Kidney (tissue), 13 donors: ENCODE measurements at regions not wholly inside any gene's neighbourhood (a gene's known extent, or its start where the extent isn't known, plus 50 kb on each side); places are given as distances from the start of the nearest gene placed in this dataset.

Experiments
- DNase-seq, 5 donors: peaks; one replicate each; pipeline ENCODE4 v3.0.0-alpha.2; 2013 to 2020
- FAIRE-seq: peaks from 2 replicates; lab custom pipeline; 2012; peaks lifted over from hg19 to GRCh38; lab: Jason Lieb, UNC
- H3K27ac ChIP-seq, 2 donors: one replicate each; pipeline ENCODE4 v1.7.0; 2013; ENCODE audit warnings: low read depth in 2 of 2, low read length in 2 of 2, inconsistent platforms in 1 of 2
- H3K27me3 ChIP-seq: one replicate; pipeline ENCODE4 v1.7.1; 2013; ENCODE audit warnings: low read length, inconsistent platforms; ENCODE audit not compliant: control insufficient read depth, insufficient read depth
- H3K36me3 ChIP-seq, 3 donors: one replicate each; pipeline versions ENCODE4 v1.7.0 to v1.7.1; 2013; ENCODE audit warnings: low read length in 3 of 3, control low read depth in 1 of 3, inconsistent platforms in 1 of 3; ENCODE audit not compliant: insufficient read depth in 3 of 3, control insufficient read depth in 2 of 3
- H3K4me1 ChIP-seq, 3 donors: one replicate each; pipeline versions ENCODE4 v1.7.0 to v1.7.1; 2013; ENCODE audit warnings: low read length in 3 of 3, inconsistent platforms in 1 of 3, low read depth in 1 of 3; ENCODE audit not compliant: control insufficient read depth in 2 of 3, insufficient read depth in 2 of 3
- H3K4me3 ChIP-seq, 3 donors: one replicate each; pipeline versions ENCODE4 v1.7.0 to v1.8.1; 2013; ENCODE audit warnings: low read length in 3 of 3, control low read depth in 1 of 3, inconsistent platforms in 1 of 3
- H3K9ac ChIP-seq, 3 donors: one replicate each; pipeline versions ENCODE4 v1.7.0 to v1.7.1; 2013; ENCODE audit warnings: low read length in 3 of 3, control low read depth in 1 of 3, inconsistent platforms in 1 of 3
- H3K9me3 ChIP-seq, 3 donors: one replicate each; pipeline versions ENCODE4 v1.7.0 to v1.7.1; 2013; ENCODE audit warnings: low read length in 3 of 3, control low read depth in 1 of 3, inconsistent platforms in 1 of 3; ENCODE audit not compliant: control insufficient read depth in 2 of 3, insufficient read depth in 1 of 3
- CTCF ChIP-seq: IDR thresholded peaks from 3 replicates; pipeline ENCODE4 v1.5.1; 2012; ENCODE audit warnings: mild to moderate bottlenecking, moderate library complexity, borderline replicate concordance; ENCODE audit not compliant: insufficient read depth; ENCODE audit errors: extremely low read depth
- intact Hi-C: fragments of 100-400 bp; cut with DNase I; formaldehyde crosslinking; loops from one replicate; pipeline ENCODE4 v1.11.1; 2022
- donor health status: control.
- donor health status: control.
- donor health status: control.
- donor health status: control.
- donor health status: control.
- donor health status: DM: yes; HTN: yes; CAD: no.
- donor health status: Normal renal cell carcinoma (clear cell type).

- H3K27ac ChIP-seq, result no peak overlapping the region
- intact Hi-C loops, result no loop called here
- H3K4me1 ChIP-seq, result no peaks in the 10 kb centered on the region
- no peak overlapping the region for H3K9ac ChIP-seq
- H3K4me3 ChIP-seq, result no peak overlapping the region
- H3K36me3 ChIP-seq, result no peaks in the 10 kb centered on the region
- no peak for DNase-seq
- H3K9me3 ChIP-seq, result no peaks in the 10 kb centered on the region
- FAIRE-seq, result no peak
- H3K27me3 ChIP-seq, result no peaks in the 10 kb centered on the region
- TF ChIP-seq CTCF, result no peak
Observed at GRCh38 chr9:107952773-107953172, 463.2 kb upstream of the KLF4 start.

- H3K9me3 ChIP-seq, result no peaks in the 10 kb centered on the region
- no peak for DNase-seq
- H3K36me3 ChIP-seq, result no peaks in the 10 kb centered on the region
- no peak for TF ChIP-seq CTCF
- H3K27ac ChIP-seq, result no peak overlapping the region
- no peak overlapping the region for H3K9ac ChIP-seq
- intact Hi-C loops, result no loop called here
- H3K4me1 ChIP-seq, result no peaks in the 10 kb centered on the region
- no peaks in the 10 kb centered on the region for H3K27me3 ChIP-seq
- H3K4me3 ChIP-seq, result no peak overlapping the region
- FAIRE-seq, result no peak
Observed at GRCh38 chr9:107951511-107951910, 461.9 kb upstream of the KLF4 start.

GRCh38 chr9:107949061-107949460 is 459.5 kb upstream of the KLF4 start:
- no peak for FAIRE-seq
- no peak for TF ChIP-seq CTCF

GRCh38 chr9:107948601-107949000 is 459.0 kb upstream of the KLF4 start:
- H3K9me3 ChIP-seq, result no peaks in the 10 kb centered on the region
- no peak overlapping the region for H3K27ac ChIP-seq
- no peak for DNase-seq
- no peaks in the 10 kb centered on the region for H3K4me1 ChIP-seq
- FAIRE-seq, result no peak
- H3K4me3 ChIP-seq, result no peak overlapping the region
- no peaks in the 10 kb centered on the region for H3K27me3 ChIP-seq
- no peak for TF ChIP-seq CTCF
- intact Hi-C loops, result no loop called here
- H3K36me3 ChIP-seq, result no peaks in the 10 kb centered on the region
- no peak overlapping the region for H3K9ac ChIP-seq

More at GRCh38 chr9:107949061-107949460, 459.5 kb upstream of the KLF4 start:
- no peak for DNase-seq
- Histone ChIP-seq H3K36me3 (no peaks in the 10 kb centered on the region), H3K27me3 (no peaks in the 10 kb centered on the region), H3K9me3 (no peaks in the 10 kb centered on the region), H3K27ac (no peak overlapping the region), H3K9ac (no peak overlapping the region), H3K4me3 (no peak overlapping the region), H3K4me1 (no peaks in the 10 kb centered on the region)
- intact Hi-C loops, result no loop called here
